22Rv1 (cell line): ENCODE measurements at regions not wholly inside any gene's neighbourhood (a gene's known extent, or its start where the extent isn't known, plus 50 kb on each side); places are given as distances from the start of the nearest gene placed in this dataset.

Experiments used
- ZFX ChIP-seq: fragments of 450-650 bp; IDR thresholded peaks from 2 replicates; pipeline ENCODE4 v1.6.1; 2017; ENCODE audit warnings: antibody characterized with exemption, borderline replicate concordance
- TF ChIP-seq, protein P1 (sequence below): fragments of 450-650 bp; IDR thresholded peaks from 2 replicates; pipeline ENCODE4 v1.5.1; 2017; ENCODE audit warnings: mild to moderate bottlenecking

DNA sequence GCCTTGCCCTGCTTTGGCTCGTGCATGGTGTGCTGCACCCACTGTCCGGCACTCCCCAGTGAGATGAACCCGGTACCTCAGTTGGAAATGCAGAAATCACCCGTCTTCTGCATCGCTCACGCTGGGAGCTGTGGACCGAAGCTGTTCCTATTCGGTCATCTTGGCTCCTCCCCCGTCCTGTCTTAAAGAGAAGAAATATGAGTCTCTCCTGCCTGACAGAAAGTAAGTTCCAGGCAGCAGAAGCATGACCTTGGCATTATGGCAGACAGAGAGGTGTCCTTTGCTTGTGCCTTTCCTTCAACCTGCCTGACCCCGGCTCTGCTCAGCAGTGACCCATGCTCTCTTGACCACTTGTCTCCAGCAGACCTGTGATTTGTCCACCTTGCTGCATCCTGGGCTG, 62.5 kb upstream of the CYP1B1 start:
- TF ChIP-seq, protein P1, sequence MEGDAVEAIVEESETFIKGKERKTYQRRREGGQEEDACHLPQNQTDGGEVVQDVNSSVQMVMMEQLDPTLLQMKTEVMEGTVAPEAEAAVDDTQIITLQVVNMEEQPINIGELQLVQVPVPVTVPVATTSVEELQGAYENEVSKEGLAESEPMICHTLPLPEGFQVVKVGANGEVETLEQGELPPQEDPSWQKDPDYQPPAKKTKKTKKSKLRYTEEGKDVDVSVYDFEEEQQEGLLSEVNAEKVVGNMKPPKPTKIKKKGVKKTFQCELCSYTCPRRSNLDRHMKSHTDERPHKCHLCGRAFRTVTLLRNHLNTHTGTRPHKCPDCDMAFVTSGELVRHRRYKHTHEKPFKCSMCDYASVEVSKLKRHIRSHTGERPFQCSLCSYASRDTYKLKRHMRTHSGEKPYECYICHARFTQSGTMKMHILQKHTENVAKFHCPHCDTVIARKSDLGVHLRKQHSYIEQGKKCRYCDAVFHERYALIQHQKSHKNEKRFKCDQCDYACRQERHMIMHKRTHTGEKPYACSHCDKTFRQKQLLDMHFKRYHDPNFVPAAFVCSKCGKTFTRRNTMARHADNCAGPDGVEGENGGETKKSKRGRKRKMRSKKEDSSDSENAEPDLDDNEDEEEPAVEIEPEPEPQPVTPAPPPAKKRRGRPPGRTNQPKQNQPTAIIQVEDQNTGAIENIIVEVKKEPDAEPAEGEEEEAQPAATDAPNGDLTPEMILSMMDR: no peak
- TF ChIP-seq ZFX: no peak
